ENCODE measurements at regions not wholly inside any gene's neighbourhood (a gene's known extent, or its start where the extent isn't known, plus 50 kb on each side); places are given as distances from the start of the nearest gene placed in this dataset.

GRCh38 chr12:83808591-83808990, 1104.0 kb downstream of the SLC6A15 start:
- no peak overlapping the region for H3K9ac ChIP-seq (ENCODE audit: insufficient read depth, low read length, poor library complexity, severe bottlenecking)
- no peak overlapping the region for H3K4me3 ChIP-seq (replicated peaks in 1 of 3; ENCODE audit: low read depth in 2 of 3, low read length in 3 of 3)
- no peak overlapping the region for H3K27ac ChIP-seq (ENCODE audit: low read depth in 1 of 2, low read length in 2 of 2)
- no peak for TF ChIP-seq CTCF (IDR thresholded peaks at IDR 0.05)
- no peak overlapping the region for H3K4me2 ChIP-seq (replicated peaks; ENCODE audit: extremely low read depth, low read length, poor library complexity, severe bottlenecking)
- no peaks in the 10 kb centered on the region for H3K36me3 ChIP-seq (replicated peaks in 1 of 2; ENCODE audit: control insufficient read depth in 1 of 2, insufficient read depth in 2 of 2, low read length in 2 of 2)
- intact Hi-C loops (cut with micrococcal nuclease), result no loop called here
- H3K79me2 ChIP-seq (ENCODE audit: insufficient read depth, low read length), result no peaks in the 10 kb centered on the region
- no peaks in the 10 kb centered on the region for H3K9me3 Mint-ChIP-seq
- no CpG with 5 or more reads among the region's 3 CpGs for whole genome bisulfite sequencing (ENCODE audit: insufficient coverage)
- H3K27me3 ChIP-seq (ENCODE audit: control insufficient read depth in 2 of 2, insufficient read depth in 2 of 2, low read length in 2 of 2), result no peaks in the 10 kb centered on the region
- no peak for DNase-seq
- H2AFZ ChIP-seq (ENCODE audit: insufficient read depth, low read depth, low read length, poor library complexity, severe bottlenecking), result no peak overlapping the region
- no peak overlapping the region for H3K27ac Mint-ChIP-seq
- H3K27me3 Mint-ChIP-seq (ENCODE audit: low read depth in 3 of 3), result peaks cover 0 to 2% (median 0%) of the 10 kb centered on the region in 3 donors
- no peaks in the 10 kb centered on the region for H3K4me1 Mint-ChIP-seq
- no peaks in the 10 kb centered on the region for H3K4me1 ChIP-seq (ENCODE audit: control insufficient read depth in 1 of 2, insufficient read depth in 2 of 2, low read length in 2 of 2)
- H3K4me3 Mint-ChIP-seq, result no peak overlapping the region
- no peaks in the 10 kb centered on the region for H4K20me1 ChIP-seq (ENCODE audit: insufficient read depth, low read length)
- no peaks in the 10 kb centered on the region for H3K9me3 ChIP-seq (replicated peaks in 1 of 2; ENCODE audit: control insufficient read depth in 1 of 2, insufficient read depth in 1 of 2, low read length in 2 of 2)
- H3K36me3 Mint-ChIP-seq, result no peaks in the 10 kb centered on the region

- H3K79me2 ChIP-seq (ENCODE audit: insufficient read depth, low read length), result no peaks in the 10 kb centered on the region
- Mint-ChIP-seq H3K9me3 (no peaks in the 10 kb centered on the region), H3K36me3 (no peaks in the 10 kb centered on the region), H3K4me1 (no peaks in the 10 kb centered on the region), H3K27me3 (ENCODE audit: low read depth in 3 of 3) (peaks cover 0 to 2% (median 0%) of the 10 kb centered on the region in 3 donors), H3K4me3 (no peak overlapping the region), H3K27ac (no peak overlapping the region)
- no peak overlapping the region for H3K4me3 ChIP-seq (replicated peaks in 1 of 3; ENCODE audit: low read depth in 2 of 3, low read length in 3 of 3)
- no peaks in the 10 kb centered on the region for H3K4me1 ChIP-seq (ENCODE audit: control insufficient read depth in 1 of 2, insufficient read depth in 2 of 2, low read length in 2 of 2)
- no CpG with 5 or more reads among the region's 3 CpGs for WGBS (ENCODE audit: insufficient coverage)
- H3K27me3 ChIP-seq (ENCODE audit: control insufficient read depth in 2 of 2, insufficient read depth in 2 of 2, low read length in 2 of 2), result no peaks in the 10 kb centered on the region
- intact Hi-C loops (cut with micrococcal nuclease), result no loop called here
- no peaks in the 10 kb centered on the region for H4K20me1 ChIP-seq (ENCODE audit: insufficient read depth, low read length)
- no peak overlapping the region for H3K4me2 ChIP-seq (replicated peaks; ENCODE audit: extremely low read depth, low read length, poor library complexity, severe bottlenecking)
- H3K9me3 ChIP-seq (replicated peaks in 1 of 2; ENCODE audit: control insufficient read depth in 1 of 2, insufficient read depth in 1 of 2, low read length in 2 of 2), result no peaks in the 10 kb centered on the region
- H3K27ac ChIP-seq (ENCODE audit: low read depth in 1 of 2, low read length in 2 of 2), result no peak overlapping the region
- H3K36me3 ChIP-seq (replicated peaks in 1 of 2; ENCODE audit: control insufficient read depth in 1 of 2, insufficient read depth in 2 of 2, low read length in 2 of 2), result no peaks in the 10 kb centered on the region
- no peak overlapping the region for H3K9ac ChIP-seq (ENCODE audit: insufficient read depth, low read length, poor library complexity, severe bottlenecking)
- no peak for DNase-seq
- H2AFZ ChIP-seq (ENCODE audit: insufficient read depth, low read depth, low read length, poor library complexity, severe bottlenecking), result no peak overlapping the region
- no peak for TF ChIP-seq CTCF (IDR thresholded peaks at IDR 0.05)
Observed at GRCh38 chr12:83807871-83808270, 1104.7 kb downstream of the SLC6A15 start.

Measured in CD14-positive monocyte (primary cell).